ENCODE measurements at regions not wholly inside any gene's neighbourhood (a gene's known extent, or its start where the extent isn't known, plus 50 kb on each side); places are given as distances from the start of the nearest gene placed in this dataset.

DNA sequence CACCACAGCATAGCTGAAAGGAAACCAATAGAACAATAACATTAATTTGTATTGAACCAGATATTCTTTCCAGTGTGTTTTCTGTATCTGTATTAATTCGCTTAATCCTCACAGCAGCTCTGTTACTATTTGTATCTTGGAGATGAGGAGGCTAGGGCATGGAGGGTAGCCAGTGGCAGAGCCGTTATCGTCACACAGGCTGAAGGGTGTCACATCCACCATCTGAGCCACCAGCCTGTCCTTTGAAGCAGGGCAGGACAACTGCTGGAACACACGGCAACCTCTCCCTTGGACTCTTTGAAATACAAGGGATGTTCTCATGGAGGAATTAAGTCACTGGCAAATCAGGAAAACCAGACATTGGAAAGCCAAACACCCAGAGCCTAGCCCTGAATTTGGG, 628.0 kb upstream of the CDH4 start:
- H3K9ac ChIP-seq (ENCODE audit: extremely low read depth, low read length, poor library complexity, severe bottlenecking) = no peak overlapping the region
- WGBS, 2 experiments (ENCODE audit: insufficient coverage in 1 of 2, insufficient read length in 1 of 2) = 86 to 87% methylated on average over 1 to 4 of the region's 4 CpGs
- Mint-ChIP-seq H3K27ac (no peak overlapping the region), H3K36me3 (ENCODE audit: low read depth) (no peaks in the 10 kb centered on the region), H3K9me3 (no peaks in the 10 kb centered on the region), H3K27me3 (ENCODE audit: insufficient read depth) (peaks cover 12% of the 10 kb centered on the region), H3K4me1 (no peaks in the 10 kb centered on the region), H3K4me3 (no peak overlapping the region)
- DNase-seq = no peak
- H3K27me3 ChIP-seq (ENCODE audit: control insufficient read depth, insufficient read depth, low read length, poor library complexity, severe bottlenecking) = no peaks in the 10 kb centered on the region
- H3K4me1 ChIP-seq (ENCODE audit: control insufficient read depth, insufficient read depth, low read length) = no peaks in the 10 kb centered on the region
- TF ChIP-seq, protein P1, sequence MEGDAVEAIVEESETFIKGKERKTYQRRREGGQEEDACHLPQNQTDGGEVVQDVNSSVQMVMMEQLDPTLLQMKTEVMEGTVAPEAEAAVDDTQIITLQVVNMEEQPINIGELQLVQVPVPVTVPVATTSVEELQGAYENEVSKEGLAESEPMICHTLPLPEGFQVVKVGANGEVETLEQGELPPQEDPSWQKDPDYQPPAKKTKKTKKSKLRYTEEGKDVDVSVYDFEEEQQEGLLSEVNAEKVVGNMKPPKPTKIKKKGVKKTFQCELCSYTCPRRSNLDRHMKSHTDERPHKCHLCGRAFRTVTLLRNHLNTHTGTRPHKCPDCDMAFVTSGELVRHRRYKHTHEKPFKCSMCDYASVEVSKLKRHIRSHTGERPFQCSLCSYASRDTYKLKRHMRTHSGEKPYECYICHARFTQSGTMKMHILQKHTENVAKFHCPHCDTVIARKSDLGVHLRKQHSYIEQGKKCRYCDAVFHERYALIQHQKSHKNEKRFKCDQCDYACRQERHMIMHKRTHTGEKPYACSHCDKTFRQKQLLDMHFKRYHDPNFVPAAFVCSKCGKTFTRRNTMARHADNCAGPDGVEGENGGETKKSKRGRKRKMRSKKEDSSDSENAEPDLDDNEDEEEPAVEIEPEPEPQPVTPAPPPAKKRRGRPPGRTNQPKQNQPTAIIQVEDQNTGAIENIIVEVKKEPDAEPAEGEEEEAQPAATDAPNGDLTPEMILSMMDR (conservative IDR thresholded peaks at IDR 0.05) = no peak
- no peak overlapping the region for H3K4me3 ChIP-seq (ENCODE audit: low read length)
- no peak overlapping the region for H3K27ac ChIP-seq (ENCODE audit: low read depth, low read length)
- H3K9me3 ChIP-seq (ENCODE audit: control insufficient read depth, low read length) = no peaks in the 10 kb centered on the region
- no peaks in the 10 kb centered on the region for H3K36me3 ChIP-seq (ENCODE audit: control insufficient read depth, insufficient read depth, low read length)

DNA sequence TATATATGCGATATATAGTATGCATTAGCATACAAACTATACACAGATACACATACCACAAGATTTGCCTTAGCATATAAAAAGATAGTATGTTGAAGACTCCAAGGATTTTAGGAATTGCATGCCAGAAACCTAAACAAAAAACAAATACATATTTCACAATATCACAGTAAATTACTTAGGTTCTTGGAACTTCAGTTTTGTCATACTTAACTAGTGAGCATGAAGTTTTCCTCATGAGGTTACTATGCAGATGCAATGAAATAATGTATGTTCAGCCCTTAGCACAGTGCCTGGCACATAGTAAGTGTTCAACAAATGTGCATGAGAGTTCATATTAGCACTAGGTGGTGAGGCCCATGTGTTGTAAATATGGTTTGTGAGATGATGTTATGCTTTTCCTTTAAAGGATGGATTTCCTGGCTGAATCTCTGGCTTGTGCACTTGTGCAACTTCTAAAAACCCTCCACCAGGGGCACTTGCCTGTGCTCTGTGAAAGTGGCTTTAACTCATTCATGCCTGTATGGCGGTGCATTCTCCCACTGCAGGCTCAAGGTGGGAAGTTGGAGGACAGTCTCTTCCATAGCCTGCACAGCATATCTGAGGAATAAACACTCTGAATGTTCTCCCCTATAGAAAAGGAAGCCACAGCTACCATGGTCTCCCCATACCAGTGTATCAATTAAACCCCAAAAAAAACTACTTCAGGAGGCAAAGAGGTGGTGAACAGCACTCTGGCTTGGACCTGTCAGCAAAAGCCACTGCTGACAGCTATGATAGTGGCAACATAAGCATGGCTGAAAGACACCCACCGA, 624.1 kb upstream of the CDH4 start:
- Histone ChIP-seq H3K27me3 (ENCODE audit: control insufficient read depth, insufficient read depth, low read length, poor library complexity, severe bottlenecking) (no peaks in the 10 kb centered on the region), H3K9me3 (ENCODE audit: control insufficient read depth, low read length) (no peaks in the 10 kb centered on the region), H3K27ac (ENCODE audit: low read depth, low read length) (no peak overlapping the region), H3K4me1 (ENCODE audit: control insufficient read depth, insufficient read depth, low read length) (no peaks in the 10 kb centered on the region), H3K9ac (ENCODE audit: extremely low read depth, low read length, poor library complexity, severe bottlenecking) (no peak overlapping the region), H3K36me3 (ENCODE audit: control insufficient read depth, insufficient read depth, low read length) (no peaks in the 10 kb centered on the region), H3K4me3 (ENCODE audit: low read length) (no peak overlapping the region)
- Mint-ChIP-seq H3K27me3 (ENCODE audit: insufficient read depth) (peaks cover 2% of the 10 kb centered on the region), H3K4me1 (peaks cover 2% of the 10 kb centered on the region), H3K36me3 (ENCODE audit: low read depth) (no peaks in the 10 kb centered on the region), H3K27ac (no peak overlapping the region), H3K9me3 (no peaks in the 10 kb centered on the region), H3K4me3 (no peak overlapping the region)
- 78 to 84% methylated on average over 2 of the region's 3 CpGs for WGBS, 2 experiments (ENCODE audit: insufficient coverage in 1 of 2, insufficient read length in 1 of 2)
- DNase-seq = peak; percentile 63
- TF ChIP-seq, protein P1 (conservative IDR thresholded peaks at IDR 0.05) = peak; percentile 76

DNA sequence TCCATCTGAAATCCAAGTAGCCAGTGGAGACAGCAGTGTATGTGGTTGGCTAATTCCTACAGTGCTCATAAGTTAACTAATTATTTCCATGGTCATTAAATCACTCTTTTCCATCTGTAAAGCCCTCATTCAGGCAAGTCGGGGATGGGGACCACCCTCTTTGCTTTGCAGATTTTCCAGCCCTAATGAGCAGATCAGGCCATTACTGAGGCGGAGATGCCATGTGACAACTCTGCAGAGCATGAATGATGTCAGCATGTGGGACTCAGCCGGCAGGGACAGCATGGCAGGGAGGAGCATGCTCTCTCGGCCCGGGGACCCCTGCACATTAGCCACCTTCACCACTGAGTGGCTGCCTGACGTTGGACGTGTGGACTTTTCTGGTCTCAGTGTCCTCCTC, 623.3 kb upstream of the CDH4 start:
- Histone ChIP-seq H3K4me3 (ENCODE audit: low read length) (no peak overlapping the region), H3K9me3 (ENCODE audit: control insufficient read depth, low read length) (no peaks in the 10 kb centered on the region), H3K27me3 (ENCODE audit: control insufficient read depth, insufficient read depth, low read length, poor library complexity, severe bottlenecking) (no peaks in the 10 kb centered on the region), H3K4me1 (ENCODE audit: control insufficient read depth, insufficient read depth, low read length) (no peaks in the 10 kb centered on the region), H3K27ac (ENCODE audit: low read depth, low read length) (no peak overlapping the region), H3K36me3 (ENCODE audit: control insufficient read depth, insufficient read depth, low read length) (no peaks in the 10 kb centered on the region), H3K9ac (ENCODE audit: extremely low read depth, low read length, poor library complexity, severe bottlenecking) (no peak overlapping the region)
- no peak for DNase-seq
- peaks cover 2% of the 10 kb centered on the region for H3K4me1 Mint-ChIP-seq
- no peak overlapping the region for H3K4me3 Mint-ChIP-seq
- TF ChIP-seq, protein P1 (conservative IDR thresholded peaks at IDR 0.05) = no peak
- H3K27me3 Mint-ChIP-seq (ENCODE audit: insufficient read depth) = peaks cover 2% of the 10 kb centered on the region
- H3K27ac Mint-ChIP-seq = no peak overlapping the region
- no peaks in the 10 kb centered on the region for H3K9me3 Mint-ChIP-seq
- H3K36me3 Mint-ChIP-seq (ENCODE audit: low read depth) = no peaks in the 10 kb centered on the region
- WGBS, 2 experiments (ENCODE audit: insufficient coverage in 1 of 2, insufficient read length in 1 of 2) = 81 to 86% methylated on average over 5 to 7 of the region's 7 CpGs

Data from endodermal cell (in vitro differentiated cells).